DMS53 (cell line): ENCODE measurements at regions not wholly inside any gene's neighbourhood (a gene's known extent, or its start where the extent isn't known, plus 50 kb on each side); places are given as distances from the start of the nearest gene placed in this dataset.
A peak's percentile ranks its signal among the peaks of the same experiment; 100 is the strongest.
"Not testable (repeated sequence)": the region's sequence is repeated elsewhere in the genome, so short reads cannot be mapped to it uniquely, and the experiment has no call there.

ENCODE experiments used
- DNase-seq: peaks from one replicate; lab custom pipeline; 2025; lab: John Stamatoyannopoulos, UW

GRCh38 chr3:144023543-144023942, 51.9 kb downstream of the DIPK2A start:
- not testable (repeated sequence) for DNase-seq

GRCh38 chr3:144028798-144029411, 57.3 kb downstream of the DIPK2A start:
- no peak for DNase-seq

- no peak for DNase-seq
Observed at GRCh38 chr3:144029769-144030168, 58.1 kb downstream of the DIPK2A start.

GRCh38 chr3:144031938-144032337, 60.3 kb downstream of the DIPK2A start:
- no peak for DNase-seq

- no peak for DNase-seq
Observed at GRCh38 chr3:144032531-144033239, 61.1 kb downstream of the DIPK2A start.

- DNase-seq, result no peak
Observed at GRCh38 chr3:144033240-144033589, 61.6 kb downstream of the DIPK2A start.

GRCh38 chr3:144033863-144034262, 62.2 kb downstream of the DIPK2A start:
- DNase-seq, result no peak

GRCh38 chr3:144034715-144035290, 63.2 kb downstream of the DIPK2A start:
- DNase-seq, result no peak

GRCh38 chr3:144036498-144036897, 64.9 kb downstream of the DIPK2A start:
- DNase-seq, result no peak

- DNase-seq, result peak; percentile 71
Observed at GRCh38 chr3:144039661-144040060, 68.0 kb downstream of the DIPK2A start.

- DNase-seq, result no peak
Observed at GRCh38 chr3:144041960-144042556, 70.4 kb downstream of the DIPK2A start.

- no peak for DNase-seq
Observed at GRCh38 chr3:144045766-144046165, 74.1 kb downstream of the DIPK2A start.

GRCh38 chr3:144049374-144049773, 77.8 kb downstream of the DIPK2A start:
- DNase-seq, result no peak

- no peak for DNase-seq
Observed at GRCh38 chr3:144051211-144051610, 79.6 kb downstream of the DIPK2A start.

- DNase-seq, result no peak
Observed at GRCh38 chr3:144052275-144052674, 80.7 kb downstream of the DIPK2A start.

GRCh38 chr3:144053121-144053520, 81.5 kb downstream of the DIPK2A start:
- no peak for DNase-seq

- no peak for DNase-seq
Observed at GRCh38 chr3:144054766-144055165, 83.1 kb downstream of the DIPK2A start.

- DNase-seq, result no peak
Observed at GRCh38 chr3:144055604-144056003, 84.0 kb downstream of the DIPK2A start.

- DNase-seq, result no peak
Observed at GRCh38 chr3:144058713-144059112, 87.1 kb downstream of the DIPK2A start.

- no peak for DNase-seq
Observed at GRCh38 chr3:144059481-144059880, 87.9 kb downstream of the DIPK2A start.

GRCh38 chr3:144060881-144061280, 89.3 kb downstream of the DIPK2A start:
- no peak for DNase-seq

GRCh38 chr3:144063306-144063705, 91.7 kb downstream of the DIPK2A start:
- DNase-seq, result no peak

- DNase-seq, result no peak
Observed at GRCh38 chr3:144067059-144067458, 95.4 kb downstream of the DIPK2A start.
